SKM-1 (cell line): ENCODE measurements at regions not wholly inside any gene's neighbourhood (a gene's known extent, or its start where the extent isn't known, plus 50 kb on each side); places are given as distances from the start of the nearest gene placed in this dataset.

Experiments used
- DNase-seq: peaks from one replicate; lab custom pipeline; 2025; ENCODE audit not compliant: unreplicated experiment; lab: John Stamatoyannopoulos, UW

GRCh38 chr2:8094526-8094925, 587.3 kb upstream of the ID2 start:
- DNase-seq, result no peak

GRCh38 chr2:8095978-8096377, 585.9 kb upstream of the ID2 start:
- DNase-seq, result no peak

GRCh38 chr2:8096484-8096883, 585.4 kb upstream of the ID2 start:
- no peak for DNase-seq

- no peak for DNase-seq
These were observed 583.2 kb upstream of the ID2 start for GRCh38 chr2:8098476-8099266.

- no peak for DNase-seq
These were observed 582.6 kb upstream of the ID2 start for GRCh38 chr2:8099267-8099582.

GRCh38 chr2:8101614-8102277, 580.1 kb upstream of the ID2 start:
- DNase-seq, result no peak

- DNase-seq, result no peak
These were observed 579.4 kb upstream of the ID2 start for GRCh38 chr2:8102470-8102869.

GRCh38 chr2:8103085-8103708, 578.7 kb upstream of the ID2 start:
- no peak for DNase-seq

- DNase-seq, result no peak
These were observed 574.7 kb upstream of the ID2 start for GRCh38 chr2:8107150-8107549.

GRCh38 chr2:8107621-8108378, 574.1 kb upstream of the ID2 start:
- DNase-seq, result peak; percentile 21

- no peak for DNase-seq
These were observed 571.1 kb upstream of the ID2 start for GRCh38 chr2:8110716-8111115.

GRCh38 chr2:8111193-8111592, 570.7 kb upstream of the ID2 start:
- no peak for DNase-seq

- DNase-seq, result no peak
These were observed 566.4 kb upstream of the ID2 start for GRCh38 chr2:8115456-8115855.

GRCh38 chr2:8115966-8116365, 565.9 kb upstream of the ID2 start:
- no peak for DNase-seq

- DNase-seq, result peak; percentile 30
These were observed 565.2 kb upstream of the ID2 start for GRCh38 chr2:8116661-8117060.

- no peak for DNase-seq
These were observed 562.7 kb upstream of the ID2 start for GRCh38 chr2:8118940-8119781.

- DNase-seq, result no peak
These were observed 561.9 kb upstream of the ID2 start for GRCh38 chr2:8119782-8120505.

- no peak for DNase-seq
These were observed 561.4 kb upstream of the ID2 start for GRCh38 chr2:8120506-8120860.

- DNase-seq, result no peak
These were observed 560.6 kb upstream of the ID2 start for GRCh38 chr2:8121022-8121825.
